GM19023 (cell line): ENCODE measurements at regions not wholly inside any gene's neighbourhood (a gene's known extent, or its start where the extent isn't known, plus 50 kb on each side); places are given as distances from the start of the nearest gene placed in this dataset.

Experiments used
- ATAC-seq: cut with Tn5 transposase; IDR thresholded peaks from one replicate; pipeline ENCODE4 v1.9.1; 2021; ENCODE audit warnings: mild to moderate bottlenecking, moderate library complexity; ENCODE audit not compliant: unreplicated experiment

GRCh38 chr16:87056551-87056950 is 260.6 kb downstream of the C16orf95 start:
- ATAC-seq, result no peak

GRCh38 chr16:87057211-87057881 is 259.8 kb downstream of the C16orf95 start:
- no peak for ATAC-seq

- no peak for ATAC-seq
Measured at GRCh38 chr16:87057951-87058560, 259.1 kb downstream of the C16orf95 start.

DNA sequence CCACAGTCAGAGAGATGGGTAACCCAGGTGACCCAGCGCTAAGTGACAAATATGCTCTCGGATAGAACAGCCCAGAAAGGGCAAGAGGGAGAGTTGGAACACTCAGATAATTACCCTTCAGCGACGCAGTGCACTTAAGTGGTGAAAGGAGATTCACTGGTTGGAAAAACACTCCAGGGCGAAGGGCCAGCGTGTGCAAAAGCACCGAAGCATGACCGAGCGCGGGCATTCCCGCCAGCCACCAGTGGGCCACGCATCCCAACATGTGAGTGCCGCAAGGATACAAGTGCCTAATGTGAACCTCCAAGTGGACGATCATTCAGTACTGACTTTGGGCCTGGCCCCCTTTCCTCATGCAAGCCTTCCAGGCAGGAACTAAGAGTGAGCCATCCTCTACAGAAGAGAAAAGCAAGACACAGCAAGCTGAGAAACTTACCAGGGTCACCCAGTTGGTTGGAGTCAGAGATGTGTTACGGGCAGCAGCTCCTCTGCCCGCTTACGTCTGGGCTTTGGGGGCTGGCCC is 258.4 kb downstream of the C16orf95 start:
- ATAC-seq, result no peak

- ATAC-seq, result no peak
Measured at GRCh38 chr16:87060034-87060986, 256.9 kb downstream of the C16orf95 start.

DNA sequence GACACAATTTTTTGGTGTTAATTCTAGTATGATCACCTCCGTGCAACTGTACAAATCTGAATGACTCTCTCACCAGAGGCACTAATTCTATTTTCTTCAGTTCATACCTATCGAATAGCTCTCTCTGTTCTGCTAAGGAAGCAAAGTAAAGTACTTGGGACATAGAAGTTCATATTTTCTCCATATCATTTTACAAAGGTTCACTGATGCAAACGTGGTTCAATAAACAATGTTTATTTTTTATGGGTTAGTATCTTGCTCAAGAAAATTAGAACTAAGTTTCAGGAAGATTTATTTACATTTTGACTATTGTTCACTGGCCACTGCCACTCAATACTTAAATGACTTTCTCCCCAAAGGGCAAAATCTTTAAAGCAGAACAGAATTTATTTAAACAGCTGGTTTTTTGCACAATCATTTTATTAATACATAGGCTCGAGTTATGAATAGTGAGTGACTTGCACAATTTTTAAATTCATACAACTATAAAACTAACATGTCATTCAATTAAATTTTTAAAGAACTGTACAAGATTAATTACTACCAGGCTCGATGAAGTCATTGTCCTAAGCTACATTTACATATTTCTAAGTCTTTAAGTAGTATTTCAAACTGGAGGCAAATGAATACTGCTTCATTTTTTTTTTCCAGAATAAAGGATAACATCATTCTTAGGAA is 255.8 kb downstream of the C16orf95 start:
- ATAC-seq, result no peak

GRCh38 chr16:87062569-87063442 is 254.4 kb downstream of the C16orf95 start:
- no peak for ATAC-seq

- ATAC-seq, result no peak
Measured at GRCh38 chr16:87063543-87063942, 253.6 kb downstream of the C16orf95 start.

DNA sequence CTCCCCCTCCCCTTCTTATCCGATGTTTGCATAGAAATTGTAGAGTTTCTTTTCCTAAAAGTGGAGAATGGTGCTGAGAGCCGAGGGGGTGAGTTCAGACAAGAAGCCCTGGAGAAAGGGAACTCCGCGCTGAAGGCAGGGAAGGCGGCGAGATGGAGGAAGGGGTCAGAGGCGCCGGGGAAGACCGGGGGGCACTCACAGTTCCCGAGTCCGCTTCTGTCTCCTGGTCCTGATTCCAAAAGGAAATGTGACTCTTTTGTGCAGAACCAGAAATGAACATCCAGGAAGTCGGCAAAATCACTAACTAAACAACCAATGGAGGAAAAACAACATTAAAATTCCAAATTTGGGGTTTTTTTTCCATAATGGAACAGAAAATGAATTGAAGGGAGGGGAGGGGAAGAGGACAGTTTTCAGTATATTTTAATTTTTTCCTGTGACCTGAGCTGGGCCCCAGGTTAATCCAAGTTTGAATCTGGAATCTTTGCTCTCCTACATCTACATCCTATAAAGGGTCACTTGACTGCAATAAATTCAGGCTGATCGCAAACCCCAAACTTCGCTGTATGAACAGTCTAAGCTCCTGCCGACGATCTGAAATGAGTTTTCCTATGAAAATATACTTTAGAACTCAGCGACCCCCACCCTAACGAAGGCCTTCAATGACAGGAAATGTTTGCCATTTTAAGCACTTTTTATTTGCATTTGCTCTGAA is 252.3 kb downstream of the C16orf95 start:
- ATAC-seq, result no peak

DNA sequence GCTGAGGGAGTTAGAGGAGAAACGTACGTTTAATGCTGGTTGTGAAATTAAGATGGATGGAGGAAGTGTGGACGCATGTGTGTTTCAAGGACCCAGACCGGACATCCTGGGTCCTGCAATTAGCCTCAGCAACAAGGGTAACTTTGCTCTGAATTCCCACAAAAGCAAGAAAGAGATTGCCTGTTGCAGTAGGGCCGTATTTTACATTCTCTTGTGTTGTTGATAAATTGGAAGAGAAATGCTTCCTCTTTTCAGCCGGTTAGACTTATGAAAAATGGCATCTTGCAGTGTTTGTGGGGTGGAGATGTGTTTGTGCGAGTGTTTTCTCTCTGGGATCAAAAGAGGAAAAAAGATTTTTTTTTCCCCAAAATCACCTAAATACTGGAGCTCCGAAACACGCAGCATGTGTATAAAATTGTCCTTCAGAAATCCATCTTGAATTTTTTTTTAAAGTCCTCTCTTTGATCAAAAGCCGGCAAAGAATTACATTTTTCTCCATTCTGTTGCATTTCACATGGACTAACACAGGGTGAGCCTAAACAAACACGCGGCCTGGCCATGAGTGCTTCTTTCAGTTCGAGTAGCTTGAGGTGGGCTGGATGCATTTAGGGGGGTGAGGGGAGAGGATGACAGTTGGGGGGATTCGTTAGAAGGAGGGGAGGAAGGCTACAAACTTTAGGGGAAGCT is 251.6 kb downstream of the C16orf95 start:
- ATAC-seq, result no peak

GRCh38 chr16:87066133-87067002 is 250.8 kb downstream of the C16orf95 start:
- no peak for ATAC-seq

DNA sequence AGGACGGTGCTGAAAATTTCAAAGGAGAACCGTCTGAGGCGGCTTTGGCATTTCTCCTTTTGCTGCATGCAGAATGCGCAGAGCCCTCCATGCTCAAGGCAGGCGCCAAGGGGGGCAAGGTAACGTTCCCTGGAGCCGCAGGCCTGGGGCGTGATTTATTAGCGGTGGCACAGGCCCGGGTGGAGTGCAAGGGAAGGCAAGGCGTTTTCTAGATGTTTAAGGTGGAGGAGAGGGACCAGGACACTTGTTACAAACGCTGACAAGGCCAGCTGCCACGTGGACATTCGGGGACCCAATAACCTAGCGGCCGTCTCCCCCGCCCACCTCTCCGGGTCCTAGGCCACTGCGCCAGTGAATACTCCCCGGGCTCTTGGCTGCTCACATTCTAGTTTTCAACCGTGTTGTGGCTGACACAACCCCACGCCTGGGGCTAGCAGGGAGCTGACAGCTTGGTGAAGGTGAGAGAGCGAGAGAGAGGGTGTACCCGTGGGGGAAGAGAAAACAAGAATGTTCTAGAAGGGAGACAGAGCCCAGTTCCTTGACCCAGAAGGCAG is 250.1 kb downstream of the C16orf95 start:
- no peak for ATAC-seq

- ATAC-seq, result no peak
Measured at GRCh38 chr16:87067836-87068761, 249.1 kb downstream of the C16orf95 start.

DNA sequence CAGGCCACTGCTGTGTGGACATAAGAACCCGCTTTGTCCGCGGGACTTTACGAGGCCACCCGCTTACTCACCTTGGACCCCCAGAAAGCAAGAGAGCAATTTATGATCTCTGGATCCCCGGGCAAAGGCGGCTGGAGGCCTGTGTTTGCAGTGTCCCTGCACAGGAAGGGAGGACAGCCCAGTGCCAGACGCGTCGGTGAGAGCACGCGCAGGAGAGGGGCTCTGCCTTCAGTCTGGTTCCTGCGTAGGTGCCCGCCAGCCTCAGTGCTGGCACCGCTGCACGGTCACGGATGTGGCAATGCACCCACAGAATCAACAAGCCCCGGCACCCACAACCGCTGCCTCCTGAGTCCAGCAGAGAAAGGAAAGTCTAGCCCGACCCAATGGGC is 248.4 kb downstream of the C16orf95 start:
- ATAC-seq, result no peak

GRCh38 chr16:87070657-87071056 is 246.5 kb downstream of the C16orf95 start:
- ATAC-seq, result no peak

DNA sequence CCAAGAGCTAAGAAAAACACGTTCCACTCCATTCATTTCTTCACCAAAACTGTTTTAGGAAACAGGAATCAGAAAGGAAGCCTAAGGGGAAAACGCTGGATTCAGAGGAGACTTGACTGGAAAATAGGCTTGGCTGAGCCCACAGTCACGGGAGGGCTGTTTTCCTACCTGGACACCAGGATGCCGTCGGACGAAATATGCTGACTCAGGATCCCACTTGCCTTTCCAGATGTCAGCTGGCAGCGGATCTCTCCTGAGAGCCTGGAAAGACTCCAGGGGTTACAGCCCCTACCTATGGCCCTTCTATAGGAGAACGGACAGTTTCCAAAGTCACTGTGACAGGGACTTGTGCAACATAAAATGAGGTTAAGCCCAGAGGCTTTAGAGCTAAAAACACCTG is 245.1 kb downstream of the C16orf95 start:
- ATAC-seq, result no peak
